ENCODE measurements at regions not wholly inside any gene's neighbourhood (a gene's known extent, or its start where the extent isn't known, plus 50 kb on each side); places are given as distances from the start of the nearest gene placed in this dataset.

DNA sequence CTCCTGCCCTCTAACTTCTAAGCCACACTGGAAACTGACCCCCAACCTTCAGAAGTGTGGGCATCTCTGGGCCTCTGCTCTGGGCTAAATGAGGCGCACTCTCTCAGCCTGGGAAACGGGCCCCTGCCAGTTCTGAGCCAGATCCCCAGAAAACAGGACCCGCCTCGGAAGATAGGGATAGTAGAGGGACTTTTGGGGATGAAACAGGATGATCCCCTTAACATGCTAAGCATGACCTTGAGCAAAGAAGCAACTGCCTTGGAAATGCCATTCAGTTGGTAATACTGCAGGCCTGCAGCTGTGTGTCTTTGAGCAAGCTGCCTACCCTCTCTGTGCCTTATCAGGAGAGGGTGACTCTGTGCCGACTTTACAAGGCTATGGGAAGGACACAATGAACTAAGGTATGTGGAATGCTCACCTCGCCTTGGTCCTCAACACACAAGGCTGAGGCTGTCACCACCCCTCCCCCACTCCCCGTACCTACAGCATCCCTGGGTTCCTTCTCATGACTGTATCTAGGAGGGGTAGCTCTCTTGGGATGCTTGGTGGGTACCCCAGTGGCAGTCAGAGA, 54.0 kb downstream of the NCOR2 start:
- Mint-ChIP-seq H3K4me1 (ENCODE audit: unreplicated experiment) (peaks cover 56% of the 10 kb centered on the region), H3K36me3 (peaks cover 7% of the 10 kb centered on the region), H3K27me3 (no peaks in the 10 kb centered on the region), H3K4me3 (no peak overlapping the region), H3K9me3 (no peaks in the 10 kb centered on the region), H3K27ac (peak overlapping the region; percentile 41)
- no peak for TF ChIP-seq CTCF (conservative IDR thresholded peaks at IDR 0.05)
- DNase-seq (ENCODE audit: extremely low spot score, unreplicated experiment), result no peak

- Mint-ChIP-seq H3K27ac (peak overlapping the region; percentile 41), H3K9me3 (no peaks in the 10 kb centered on the region), H3K36me3 (peaks cover 7% of the 10 kb centered on the region), H3K27me3 (no peaks in the 10 kb centered on the region), H3K4me3 (peak overlapping the region; percentile 20), H3K4me1 (ENCODE audit: unreplicated experiment) (peaks cover 56% of the 10 kb centered on the region)
- TF ChIP-seq CTCF (conservative IDR thresholded peaks at IDR 0.05), result no peak
- no peak for DNase-seq (ENCODE audit: extremely low spot score, unreplicated experiment)
Measured at GRCh38 chr12:124512667-124513296, 54.6 kb downstream of the NCOR2 start.

DNA sequence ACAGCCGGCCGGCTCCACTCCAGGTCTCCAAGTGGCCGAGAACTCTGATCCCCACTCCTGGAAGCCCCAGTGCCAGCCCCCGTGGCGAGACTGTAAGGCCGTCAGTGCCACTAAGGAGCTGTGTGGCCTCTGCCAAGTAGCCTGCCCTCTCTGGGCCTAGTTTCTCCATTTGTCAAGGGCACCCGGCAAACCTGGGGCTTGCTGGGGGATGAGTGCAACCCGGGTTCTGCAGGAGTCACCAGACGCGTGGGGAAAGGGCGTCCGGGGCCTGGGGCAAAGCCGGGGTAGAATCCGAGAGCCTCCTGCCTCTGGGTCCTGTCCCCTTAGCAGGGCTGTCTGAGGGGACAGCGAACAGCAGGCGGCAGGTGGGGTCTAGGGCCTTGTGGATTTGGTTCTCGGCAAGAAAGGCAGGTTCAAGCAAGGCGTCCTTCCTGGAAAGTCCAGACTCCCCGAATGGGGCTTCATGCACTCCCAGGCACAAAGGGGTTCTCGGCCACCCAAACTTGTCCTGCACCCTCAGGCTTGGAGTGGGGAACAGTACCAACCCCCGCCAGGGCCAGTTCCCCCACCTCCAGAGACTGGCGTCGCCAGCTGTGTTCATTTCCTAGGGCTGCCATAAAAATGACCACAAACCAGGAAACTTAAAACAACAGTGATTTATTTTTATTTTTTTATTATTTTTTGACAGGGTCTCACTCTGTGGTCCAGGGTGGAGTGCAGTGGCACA, 56.0 kb downstream of the NCOR2 start:
- Mint-ChIP-seq H3K36me3 (peaks cover 7% of the 10 kb centered on the region), H3K27ac (no peak overlapping the region), H3K9me3 (no peaks in the 10 kb centered on the region), H3K4me1 (ENCODE audit: unreplicated experiment) (peaks cover 69% of the 10 kb centered on the region), H3K27me3 (no peaks in the 10 kb centered on the region), H3K4me3 (no peak overlapping the region)
- DNase-seq (ENCODE audit: extremely low spot score, unreplicated experiment), result no peak
- no peak for TF ChIP-seq CTCF (conservative IDR thresholded peaks at IDR 0.05)

- Mint-ChIP-seq H3K9me3 (no peaks in the 10 kb centered on the region), H3K4me1 (ENCODE audit: unreplicated experiment) (peaks cover 72% of the 10 kb centered on the region), H3K27me3 (no peaks in the 10 kb centered on the region), H3K36me3 (peaks cover 4% of the 10 kb centered on the region), H3K27ac (no peak overlapping the region), H3K4me3 (peak overlapping the region; percentile 19)
- no peak for TF ChIP-seq CTCF (conservative IDR thresholded peaks at IDR 0.05)
- no peak for DNase-seq (ENCODE audit: extremely low spot score, unreplicated experiment)
Measured at GRCh38 chr12:124510301-124510970, 57.0 kb downstream of the NCOR2 start.

- Mint-ChIP-seq H3K9me3 (no peaks in the 10 kb centered on the region), H3K27me3 (no peaks in the 10 kb centered on the region), H3K4me3 (peak overlapping the region; percentile 57), H3K36me3 (peaks cover 4% of the 10 kb centered on the region), H3K27ac (peak overlapping the region; percentile 67), H3K4me1 (ENCODE audit: unreplicated experiment) (peaks cover 71% of the 10 kb centered on the region)
- TF ChIP-seq CTCF (conservative IDR thresholded peaks at IDR 0.05), result no peak
- no peak for DNase-seq (ENCODE audit: extremely low spot score, unreplicated experiment)
Measured at GRCh38 chr12:124509676-124510300, 57.6 kb downstream of the NCOR2 start.
